Psoas muscle (tissue), 7 donors: ENCODE measurements at regions not wholly inside any gene's neighbourhood (a gene's known extent, or its start where the extent isn't known, plus 50 kb on each side); places are given as distances from the start of the nearest gene placed in this dataset.

Experiments
- ATAC-seq, 4 donors: fragments of 200-7000 bp; cut with Tn5 transposase; one replicate each; pipeline ENCODE4 v1.9.1; 2020; ENCODE audit warnings: moderate library complexity in 3 of 4, mild to moderate bottlenecking in 2 of 4
- DNase-seq, 2 donors: peaks; one replicate each; pipeline ENCODE4 v3.0.0-alpha.2; 2020
- H3K27ac ChIP-seq: fragments of 200-600 bp; one replicate; pipeline ENCODE4 v1.8.0; 2022
- H3K27me3 ChIP-seq, 3 donors: fragments of 200-600 bp in 1 of 3; one replicate each; pipeline versions ENCODE4 v1.6.1 to v1.8.0; 2013 to 2022; ENCODE audit warnings: low read length in 2 of 3, mild to moderate bottlenecking in 2 of 3, moderate library complexity in 1 of 3; ENCODE audit not compliant: insufficient read depth in 3 of 3
- H3K36me3 ChIP-seq, 2 donors: fragments of 200-600 bp in 1 of 2; one replicate each; pipeline versions ENCODE4 v1.6.1 to v1.8.0; 2013 to 2022; ENCODE audit warnings: low read depth in 1 of 2, mild to moderate bottlenecking in 1 of 2, moderate library complexity in 1 of 2; ENCODE audit not compliant: insufficient read depth in 1 of 2
- H3K4me1 ChIP-seq: fragments of 200-600 bp; one replicate; pipeline ENCODE4 v1.8.0; 2022
- H3K4me3 ChIP-seq: fragments of 200-600 bp; one replicate; pipeline ENCODE4 v1.8.0; 2022; ENCODE audit warnings: mild to moderate bottlenecking
- H3K9me3 ChIP-seq: fragments of 200-600 bp; one replicate; pipeline ENCODE4 v1.8.0; 2022
- WGBS, 3 donors: extraction: QIAGEN DNeasy Blood & Tissue Kit; methylation state at CpG; one replicate each; pipeline versions ENCODE4 v1.1.6 to v1.1.7; 2013; 5-methylcytosine and 5-hydroxymethylcytosine counted together
- intact Hi-C, 2 donors: fragments of 100-400 bp; cut with DNase I; formaldehyde crosslinking; loops; one replicate each; pipeline versions ENCODE4 v1.11.0 to v1.14.2; 2022
- TF ChIP-seq, protein P1 (sequence below): fragments of 200-600 bp; IDR thresholded peaks from one replicate; pipeline ENCODE4 v1.8.0; 2022; ENCODE audit warnings: antibody characterized with exemption
- donor health status: healthy with polysubstance abuse.
- donor health status: DM: no; HTN: no; CAD: no; lungs with moderate emphysema.
- donor health status: Bipolar disorder and iron deficiency.
- donor health status: healthy.
- donor health status: DM: yes; HTN: yes; CAD: no.
- donor health status: DM: no; HTN: no; CAD: no.
- donor health status: DM: yes; HTN: yes; CAD: no.

- no peaks in the 10 kb centered on the region for H3K36me3 ChIP-seq
- no peak for DNase-seq
- no peak overlapping the region for H3K27ac ChIP-seq
- intact Hi-C loops, result no loop called here
- H3K4me1 ChIP-seq, result no peaks in the 10 kb centered on the region
- no peak overlapping the region for H3K4me3 ChIP-seq
- H3K27me3 ChIP-seq, result no peaks in the 10 kb centered on the region
- H3K9me3 ChIP-seq, result no peaks in the 10 kb centered on the region
- TF ChIP-seq, protein P1, sequence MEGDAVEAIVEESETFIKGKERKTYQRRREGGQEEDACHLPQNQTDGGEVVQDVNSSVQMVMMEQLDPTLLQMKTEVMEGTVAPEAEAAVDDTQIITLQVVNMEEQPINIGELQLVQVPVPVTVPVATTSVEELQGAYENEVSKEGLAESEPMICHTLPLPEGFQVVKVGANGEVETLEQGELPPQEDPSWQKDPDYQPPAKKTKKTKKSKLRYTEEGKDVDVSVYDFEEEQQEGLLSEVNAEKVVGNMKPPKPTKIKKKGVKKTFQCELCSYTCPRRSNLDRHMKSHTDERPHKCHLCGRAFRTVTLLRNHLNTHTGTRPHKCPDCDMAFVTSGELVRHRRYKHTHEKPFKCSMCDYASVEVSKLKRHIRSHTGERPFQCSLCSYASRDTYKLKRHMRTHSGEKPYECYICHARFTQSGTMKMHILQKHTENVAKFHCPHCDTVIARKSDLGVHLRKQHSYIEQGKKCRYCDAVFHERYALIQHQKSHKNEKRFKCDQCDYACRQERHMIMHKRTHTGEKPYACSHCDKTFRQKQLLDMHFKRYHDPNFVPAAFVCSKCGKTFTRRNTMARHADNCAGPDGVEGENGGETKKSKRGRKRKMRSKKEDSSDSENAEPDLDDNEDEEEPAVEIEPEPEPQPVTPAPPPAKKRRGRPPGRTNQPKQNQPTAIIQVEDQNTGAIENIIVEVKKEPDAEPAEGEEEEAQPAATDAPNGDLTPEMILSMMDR, result no peak
- no peak for ATAC-seq
- WGBS, 3 donors, result 54 to 60% (median 58%) methylated on average over 4 of the region's 4 CpGs
Measured at GRCh38 chr12:116441292-116441691, 117.9 kb upstream of the MAP1LC3B2 start.

DNA sequence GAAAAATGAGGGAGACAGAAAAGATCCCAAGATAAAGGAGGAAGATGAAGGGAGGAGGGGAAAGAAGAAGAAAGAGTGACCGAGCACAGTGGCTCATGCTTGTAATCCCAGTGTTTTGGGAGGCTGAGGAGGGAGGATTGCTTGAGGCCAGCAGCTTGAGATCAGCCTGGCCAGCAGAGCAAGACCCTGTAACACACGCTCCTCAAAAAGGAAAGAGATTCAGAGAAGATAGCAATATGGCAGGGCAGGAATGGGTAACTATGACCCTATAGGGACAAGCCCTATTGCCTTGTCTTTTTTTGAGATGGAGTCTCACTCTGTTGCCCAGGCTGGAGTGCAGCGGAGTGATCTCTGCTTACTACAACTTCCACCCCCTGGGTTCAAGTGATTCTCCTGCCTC is 116.9 kb upstream of the MAP1LC3B2 start:
- TF ChIP-seq, protein P1, result no peak
- Histone ChIP-seq H3K27me3 (no peaks in the 10 kb centered on the region), H3K9me3 (no peaks in the 10 kb centered on the region), H3K4me1 (no peaks in the 10 kb centered on the region), H3K36me3 (no peaks in the 10 kb centered on the region), H3K4me3 (no peak overlapping the region), H3K27ac (no peak overlapping the region)
- 97 to 100% (median 98%) methylated on average over 3 of the region's 3 CpGs for WGBS, 3 donors
- intact Hi-C loops, result no loop called here
- ATAC-seq, result no peak
- no peak for DNase-seq

- DNase-seq (no peak), ATAC-seq (no peak)
- Histone ChIP-seq H3K9me3 (no peaks in the 10 kb centered on the region), H3K27me3 (no peaks in the 10 kb centered on the region), H3K4me3 (no peak overlapping the region), H3K27ac (no peak overlapping the region), H3K36me3 (no peaks in the 10 kb centered on the region), H3K4me1 (no peaks in the 10 kb centered on the region)
- 69 to 85% (median 73%) methylated on average over 3 of the region's 3 CpGs for WGBS, 3 donors
- TF ChIP-seq, protein P1, result no peak
- intact Hi-C loops, result no loop called here
Measured at GRCh38 chr12:116442946-116443345, 116.2 kb upstream of the MAP1LC3B2 start.

DNA sequence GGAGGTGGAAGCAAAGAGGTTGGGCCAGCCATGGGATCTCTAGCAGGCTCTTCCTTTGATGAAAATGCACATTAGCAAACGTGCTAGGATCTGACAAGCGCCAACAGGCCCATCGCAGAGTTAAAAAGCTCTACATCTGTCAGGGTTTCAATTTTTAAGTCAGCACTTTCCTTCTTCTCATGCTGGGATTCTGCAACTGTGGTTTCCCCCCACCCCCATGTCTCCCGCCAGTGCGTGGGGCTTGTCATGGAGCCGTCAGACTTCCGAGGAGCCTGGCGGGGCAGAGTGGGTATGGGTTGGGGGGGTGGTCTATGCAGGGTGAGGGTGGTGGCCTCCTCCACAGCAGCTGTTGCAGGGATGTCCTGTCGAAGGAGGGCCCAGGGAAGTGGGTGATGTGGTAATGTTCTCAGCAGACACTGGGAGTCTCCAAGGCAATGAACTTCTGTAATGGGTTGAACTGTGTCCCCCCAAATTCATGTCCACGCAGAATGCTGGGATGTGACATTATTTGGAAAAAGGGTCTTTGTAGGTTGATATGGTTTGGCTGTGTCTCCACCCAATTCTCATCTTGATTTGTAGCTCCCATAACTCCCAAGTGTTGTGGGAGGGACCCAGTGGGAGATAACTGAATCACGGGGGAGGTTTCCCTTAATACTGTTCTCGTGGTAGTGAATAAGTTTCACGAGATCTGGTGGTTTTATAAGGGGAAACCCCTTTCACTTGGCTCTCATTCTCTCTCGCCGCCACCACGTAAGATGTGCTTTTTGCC is 115.2 kb upstream of the MAP1LC3B2 start:
- H3K4me3 ChIP-seq, result no peak overlapping the region
- ATAC-seq (no peak), DNase-seq (no peak)
- TF ChIP-seq, protein P1, result no peak
- H3K27me3 ChIP-seq, result no peaks in the 10 kb centered on the region
- H3K36me3 ChIP-seq, result no peaks in the 10 kb centered on the region
- H3K27ac ChIP-seq, result no peak overlapping the region
- no peaks in the 10 kb centered on the region for H3K4me1 ChIP-seq
- WGBS, 3 donors, result 73 to 80% (median 80%) methylated on average over 16 of the region's 16 CpGs
- intact Hi-C loops, result no loop called here
- no peaks in the 10 kb centered on the region for H3K9me3 ChIP-seq

- Histone ChIP-seq H3K4me1 (no peaks in the 10 kb centered on the region), H3K9me3 (no peaks in the 10 kb centered on the region), H3K4me3 (no peak overlapping the region), H3K27me3 (no peaks in the 10 kb centered on the region), H3K27ac (no peak overlapping the region), H3K36me3 (no peaks in the 10 kb centered on the region)
- DNase-seq (no peak), ATAC-seq (no peak)
- intact Hi-C loops, result no loop called here
- WGBS, 3 donors, result 88 to 92% (median 90%) methylated on average over 7 of the region's 7 CpGs
- TF ChIP-seq, protein P1, result no peak
Measured at GRCh38 chr12:116444590-116444943, 114.6 kb upstream of the MAP1LC3B2 start.
